Activated CD4-positive, alpha-beta T cell treated with anti-CD3 and anti-CD28 coated beads, Interleukin-2, amount 50 U/mL, for 48 hours (primary cell): ENCODE measurements at regions not wholly inside any gene's neighbourhood (a gene's known extent, or its start where the extent isn't known, plus 50 kb on each side); places are given as distances from the start of the nearest gene placed in this dataset.

Experiments
- DNase-seq, 2 experiments: peaks; one replicate each; pipeline ENCODE4 v3.0.0-alpha.2; 2020

DNA sequence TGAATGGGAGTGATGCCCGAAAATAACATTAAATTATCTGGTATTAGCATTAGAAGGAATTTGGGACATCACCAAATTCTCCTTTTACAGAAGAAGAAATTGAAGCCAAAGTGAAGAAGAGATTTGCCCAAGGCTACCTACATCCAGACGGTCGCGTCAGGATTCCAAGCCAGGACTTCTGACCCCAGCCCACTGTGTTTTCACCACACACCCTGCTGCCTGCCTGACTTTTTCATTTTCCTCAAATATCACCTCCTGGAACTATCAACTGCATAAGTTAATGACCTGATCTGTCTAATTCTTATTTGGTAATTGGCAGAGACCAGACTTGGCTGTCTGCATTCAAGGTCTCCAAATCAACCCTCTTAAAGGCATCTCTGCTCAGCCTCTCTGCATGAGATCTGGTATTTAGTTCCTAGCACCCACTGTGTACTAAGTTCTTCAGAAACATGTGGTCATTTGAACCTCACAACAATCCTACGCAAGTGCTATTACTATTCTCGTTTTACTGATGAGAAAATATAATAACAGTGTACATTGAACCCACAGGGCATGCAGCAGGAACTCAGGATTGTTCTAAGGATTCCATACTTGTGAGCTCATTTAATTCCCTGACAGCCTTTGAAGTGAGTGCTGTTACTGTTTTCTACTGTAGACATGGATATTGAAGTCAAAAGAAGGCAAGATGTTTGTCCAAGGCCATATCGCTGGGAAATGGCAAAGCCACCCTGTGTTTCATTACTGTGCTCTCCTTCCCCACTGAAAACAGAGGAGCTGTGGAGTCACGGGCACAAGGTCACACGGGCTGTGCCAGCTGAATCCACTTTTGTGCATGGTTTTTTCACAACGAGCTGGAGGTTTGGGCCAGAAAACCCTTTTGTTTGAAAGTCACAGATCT, 195.2 kb upstream of the C1QTNF7 start:
- no peak for DNase-seq

DNA sequence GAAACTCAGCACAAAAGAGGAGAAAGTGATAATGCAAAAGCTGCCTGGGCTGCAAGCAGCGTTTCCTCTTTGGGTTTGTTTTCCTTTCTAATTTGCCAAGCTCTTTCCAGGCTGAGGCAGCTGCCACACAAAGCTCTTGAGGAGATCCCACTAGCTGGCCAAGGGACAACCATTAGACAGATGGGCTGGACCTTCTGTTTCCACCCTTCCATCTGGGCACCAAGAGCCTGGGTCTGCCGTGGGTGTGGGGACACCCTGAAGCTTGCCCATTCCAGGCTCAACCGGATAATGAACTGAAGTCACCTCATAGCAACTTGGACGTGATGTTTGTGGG, 194.6 kb upstream of the C1QTNF7 start:
- DNase-seq, result peak in 1 of 2 experiments; percentile 16

DNA sequence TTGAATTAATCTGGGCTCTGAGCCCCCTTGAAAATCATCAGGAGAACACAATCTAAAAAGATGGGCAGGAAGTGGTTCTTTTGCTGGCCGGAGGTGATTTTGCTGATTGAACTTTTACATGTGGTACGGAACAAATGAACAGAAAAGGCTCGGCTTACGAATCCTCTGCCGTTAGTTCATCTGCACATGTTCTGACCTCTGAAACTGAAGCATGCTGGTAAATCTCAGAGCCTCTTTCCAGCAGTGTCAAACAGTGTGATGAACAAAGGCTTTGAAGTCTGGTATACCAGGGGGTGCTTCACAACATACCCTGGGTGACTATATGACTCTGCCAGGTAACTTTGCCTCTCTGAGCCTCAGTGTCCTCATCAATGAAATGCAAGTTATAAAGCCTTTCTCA, 194.2 kb upstream of the C1QTNF7 start:
- DNase-seq, result peak; percentile 7 to 13

DNA sequence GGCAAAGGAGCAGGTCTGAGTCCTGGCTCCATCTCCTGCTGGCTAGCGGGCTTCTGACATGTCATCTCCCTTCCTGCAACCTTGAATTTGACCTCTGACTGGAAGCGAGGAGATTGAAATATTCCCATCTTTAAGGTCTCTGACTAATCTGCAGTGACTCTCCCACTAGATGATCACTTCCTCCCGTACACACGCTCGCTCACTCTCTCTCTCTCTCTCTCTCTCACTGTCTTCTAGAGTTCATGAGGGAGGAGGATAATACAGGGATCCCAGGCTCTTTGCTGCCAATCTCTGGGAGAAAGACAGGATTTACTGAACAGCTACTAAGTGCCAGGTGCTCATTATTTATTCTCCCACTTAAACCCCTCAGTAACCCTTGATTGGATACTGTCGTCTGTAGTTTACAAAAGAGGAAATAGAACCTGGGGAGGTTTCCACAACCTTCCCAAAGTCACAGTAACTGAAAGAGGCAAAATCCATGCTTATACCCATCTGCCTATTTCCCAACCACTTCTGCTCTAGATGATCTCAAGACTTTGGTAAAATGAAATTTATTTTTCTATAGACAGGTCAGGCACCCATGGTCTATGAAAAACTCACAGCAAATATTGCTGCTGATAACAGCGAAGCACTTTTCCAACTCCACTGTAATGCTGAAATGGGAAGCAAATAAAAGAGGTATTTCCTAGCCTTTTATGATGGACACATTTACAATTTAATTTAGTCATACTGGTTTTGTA, 193.5 kb upstream of the C1QTNF7 start:
- DNase-seq, result no peak

DNA sequence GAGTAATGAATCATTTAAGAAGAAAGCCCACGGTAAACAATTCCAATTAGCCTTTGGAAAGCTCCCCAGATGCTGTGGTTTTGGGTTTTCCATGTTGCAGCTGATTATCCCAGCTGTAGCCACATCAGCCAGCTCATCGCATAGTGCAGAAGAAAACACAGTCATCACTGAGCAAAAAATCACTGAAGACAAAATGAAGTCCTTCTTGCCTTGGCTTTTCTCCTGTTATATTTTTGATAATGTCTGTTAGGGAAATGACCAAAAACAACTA, 193.0 kb upstream of the C1QTNF7 start:
- no peak for DNase-seq

DNA sequence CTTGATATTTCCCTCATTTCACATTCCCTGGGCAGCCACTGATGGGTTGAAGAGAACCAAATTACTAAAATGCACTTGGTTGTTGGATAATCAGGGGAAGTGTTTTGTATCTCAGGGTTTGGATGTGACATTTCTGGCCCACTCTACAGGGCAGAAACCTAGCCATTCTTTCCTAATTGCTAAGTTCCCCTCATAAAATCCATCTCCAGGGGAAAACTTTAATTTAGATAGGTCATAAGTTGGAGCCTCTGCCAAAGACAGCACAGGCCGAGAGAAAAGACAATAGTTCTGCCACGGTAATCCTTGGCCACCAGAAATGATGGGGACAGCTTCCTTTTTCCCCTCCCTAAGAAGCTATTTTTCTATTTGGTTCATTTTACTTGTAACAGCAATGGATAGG, 192.7 kb upstream of the C1QTNF7 start:
- DNase-seq, result no peak

DNA sequence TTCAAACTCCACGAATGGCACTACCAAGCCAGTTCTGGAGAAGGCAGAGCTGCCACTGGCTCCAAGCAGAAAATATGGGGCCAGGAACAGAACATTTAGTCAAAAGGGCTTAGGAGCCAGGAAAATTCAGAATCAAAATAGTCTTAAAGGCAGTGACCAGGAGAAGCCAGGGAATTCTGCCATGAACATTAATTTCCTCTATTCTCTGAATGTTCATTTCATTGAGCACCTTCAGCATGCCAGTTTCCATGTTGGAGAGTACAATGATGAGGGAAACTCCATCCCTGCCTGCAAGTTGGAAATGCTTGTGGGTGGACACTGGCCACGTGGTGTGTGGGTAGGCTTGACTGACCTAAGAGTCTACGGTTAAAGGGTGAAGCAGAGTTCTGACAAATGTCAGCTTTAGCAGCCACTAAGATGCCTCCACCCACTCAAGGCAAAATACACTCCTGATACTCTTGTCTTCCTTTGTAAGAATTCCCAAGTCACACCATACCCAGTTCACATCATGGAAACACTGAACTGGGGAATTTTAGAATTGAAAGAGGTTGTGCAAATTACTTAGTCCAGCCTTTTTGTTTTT, 190.1 kb upstream of the C1QTNF7 start:
- DNase-seq, result no peak

DNA sequence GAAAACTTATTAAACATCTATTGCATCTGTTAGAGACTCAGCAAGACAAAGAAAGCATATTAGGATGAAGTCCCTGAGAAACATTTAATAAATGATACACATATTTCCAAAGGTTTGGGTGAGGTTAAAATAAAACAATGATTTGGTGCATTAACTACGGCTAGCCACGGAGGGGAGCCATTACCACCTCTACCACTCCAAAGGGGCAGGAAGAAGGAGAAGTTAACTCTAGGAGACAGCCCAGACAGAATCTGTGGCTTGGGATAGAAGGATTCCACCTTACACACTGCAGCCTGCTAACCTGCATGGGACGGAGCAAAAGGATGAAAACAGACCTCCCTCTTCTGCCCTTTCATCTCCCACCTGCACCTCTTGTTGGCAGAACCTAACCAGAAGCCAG, 189.1 kb upstream of the C1QTNF7 start:
- DNase-seq, result peak; percentile 24 to 45

DNA sequence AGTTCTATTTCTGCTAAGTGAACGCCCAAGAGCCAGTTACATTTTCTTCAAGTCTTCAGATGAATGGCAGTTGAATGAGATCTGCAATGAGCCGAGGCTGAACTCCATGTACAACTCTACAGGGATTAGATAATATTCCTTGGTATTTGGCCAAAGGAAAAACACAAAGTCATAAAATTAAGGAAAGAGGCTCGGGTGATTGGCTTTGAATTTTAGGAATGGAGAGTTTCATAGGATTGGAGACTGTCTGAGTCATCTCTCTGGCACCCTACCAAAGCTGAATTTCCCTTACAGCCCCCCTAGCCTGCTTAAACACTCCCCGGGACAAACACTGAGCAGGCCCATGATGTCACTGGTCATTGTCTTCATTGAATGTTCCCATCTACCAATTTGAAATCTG, 188.0 kb upstream of the C1QTNF7 start:
- no peak for DNase-seq

DNA sequence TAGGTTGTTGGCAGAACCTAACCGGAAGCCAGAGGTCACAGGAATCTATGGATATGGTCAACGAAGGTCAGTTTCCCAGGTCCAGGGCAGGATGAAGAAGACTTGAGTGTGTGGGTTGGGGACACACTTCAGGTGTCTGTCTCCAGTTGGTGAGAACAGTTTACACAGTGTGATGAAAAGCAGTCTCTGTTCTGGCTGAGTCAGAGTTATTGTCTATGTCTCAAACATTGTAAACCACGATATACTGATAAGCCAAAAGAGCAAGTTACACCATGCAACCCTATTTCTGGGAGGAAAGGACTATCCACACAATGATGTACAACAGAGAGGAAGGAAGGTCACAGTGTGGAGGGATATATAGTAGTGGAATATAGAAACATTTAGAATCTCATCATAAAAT, 187.1 kb upstream of the C1QTNF7 start:
- DNase-seq, result no peak

DNA sequence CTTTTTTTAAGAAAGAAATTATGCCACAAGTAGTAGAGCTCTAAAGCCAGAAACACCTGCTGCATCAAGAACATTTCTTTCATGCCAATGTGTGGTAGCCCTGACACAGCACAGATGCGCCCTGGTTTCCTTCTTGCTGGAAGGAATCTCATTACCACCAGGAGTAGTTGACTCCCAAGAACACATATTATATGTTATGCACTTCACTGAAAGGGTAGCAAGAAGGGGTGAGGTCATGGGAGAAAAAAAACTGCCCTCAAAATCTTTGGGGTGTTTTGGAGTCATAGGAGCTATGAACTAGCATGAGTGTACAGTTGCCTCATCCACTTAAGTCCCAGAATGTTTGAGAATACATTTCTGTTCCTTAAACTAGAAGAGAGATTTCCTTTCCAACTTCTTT, 185.8 kb upstream of the C1QTNF7 start:
- no peak for DNase-seq

DNA sequence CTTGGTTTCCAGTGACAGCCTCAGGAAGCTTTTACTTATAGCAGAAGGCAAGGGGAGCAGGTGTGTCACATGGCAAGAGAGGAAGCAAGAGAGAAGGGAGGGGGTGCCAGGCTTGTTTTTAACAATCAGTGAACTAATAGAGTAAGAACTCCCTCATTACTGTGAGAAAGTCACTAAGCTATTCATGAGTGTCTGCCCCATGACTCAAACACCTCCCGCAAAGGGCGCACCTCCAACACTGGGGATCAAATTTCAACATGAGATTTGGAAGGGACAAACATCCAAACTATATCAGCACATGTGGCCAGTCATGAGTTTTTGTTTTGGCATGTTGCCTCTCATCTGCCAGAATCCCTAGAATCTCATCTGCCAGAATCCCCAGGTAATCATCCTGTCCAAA, 183.5 kb upstream of the C1QTNF7 start:
- DNase-seq, result no peak

DNA sequence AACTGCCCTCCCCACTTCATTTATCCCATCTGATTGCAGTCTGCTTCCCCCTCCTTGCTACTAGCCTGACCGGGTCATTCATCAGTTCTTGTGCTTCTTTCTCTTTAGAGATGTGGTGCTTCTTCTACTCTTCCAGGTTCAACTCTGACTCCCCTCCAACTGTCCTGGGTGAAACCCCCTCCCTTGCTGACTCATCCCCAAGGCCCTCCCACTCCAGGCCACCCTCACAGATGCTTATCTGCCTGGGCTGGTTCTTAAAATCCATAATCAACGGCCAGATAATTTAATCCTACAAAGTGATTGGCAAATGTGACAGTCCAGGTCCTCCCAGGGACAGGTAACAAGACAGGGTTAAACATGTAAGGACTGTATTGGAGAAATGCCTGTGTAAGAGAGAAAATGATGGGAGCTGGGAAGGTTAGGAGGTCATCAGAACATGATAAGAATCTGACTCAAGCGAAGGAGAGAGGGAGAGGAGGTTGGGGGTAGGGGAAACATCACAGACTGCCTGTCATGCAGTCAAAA, 182.8 kb upstream of the C1QTNF7 start:
- DNase-seq, result no peak

DNA sequence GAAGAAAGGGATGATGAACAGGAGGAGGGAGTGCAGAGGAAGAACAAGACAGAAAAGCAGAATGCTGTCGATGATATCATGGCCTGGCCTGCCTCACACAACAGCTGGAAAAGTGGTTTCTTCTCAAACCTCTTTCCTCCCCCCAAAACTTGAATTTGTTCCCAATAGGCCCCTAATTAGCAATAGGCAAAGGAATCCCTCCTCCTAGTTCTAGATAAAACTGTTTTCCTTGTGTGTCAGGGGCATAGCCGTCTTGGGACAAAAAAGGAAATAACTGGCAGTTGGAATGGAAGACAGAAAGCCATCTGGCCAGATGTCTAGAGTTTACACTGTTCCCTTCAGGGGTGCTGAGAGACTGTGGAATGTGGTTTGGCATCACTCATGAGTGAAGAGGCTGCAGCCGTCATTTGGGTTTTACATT, 177.8 kb upstream of the C1QTNF7 start:
- no peak for DNase-seq

DNA sequence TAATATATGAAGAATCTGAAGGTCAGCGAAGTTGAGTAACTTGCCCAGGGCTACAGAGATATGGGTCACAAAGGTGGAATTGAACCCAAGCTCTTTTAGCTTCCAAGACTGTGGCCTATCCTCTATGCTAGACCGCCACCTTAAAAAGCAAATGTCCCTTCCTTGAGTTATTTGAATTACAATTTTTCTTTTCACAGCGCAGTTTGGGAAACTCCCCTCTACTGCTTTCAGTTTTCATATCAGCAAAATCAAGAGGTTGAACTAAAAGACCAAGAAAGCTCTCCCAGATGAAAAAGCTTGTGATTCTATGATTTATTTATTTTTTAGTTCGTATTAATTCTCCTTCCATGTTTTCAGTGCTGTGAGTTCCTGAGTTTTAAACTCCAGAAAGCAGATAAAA, 174.5 kb upstream of the C1QTNF7 start:
- DNase-seq, result no peak

DNA sequence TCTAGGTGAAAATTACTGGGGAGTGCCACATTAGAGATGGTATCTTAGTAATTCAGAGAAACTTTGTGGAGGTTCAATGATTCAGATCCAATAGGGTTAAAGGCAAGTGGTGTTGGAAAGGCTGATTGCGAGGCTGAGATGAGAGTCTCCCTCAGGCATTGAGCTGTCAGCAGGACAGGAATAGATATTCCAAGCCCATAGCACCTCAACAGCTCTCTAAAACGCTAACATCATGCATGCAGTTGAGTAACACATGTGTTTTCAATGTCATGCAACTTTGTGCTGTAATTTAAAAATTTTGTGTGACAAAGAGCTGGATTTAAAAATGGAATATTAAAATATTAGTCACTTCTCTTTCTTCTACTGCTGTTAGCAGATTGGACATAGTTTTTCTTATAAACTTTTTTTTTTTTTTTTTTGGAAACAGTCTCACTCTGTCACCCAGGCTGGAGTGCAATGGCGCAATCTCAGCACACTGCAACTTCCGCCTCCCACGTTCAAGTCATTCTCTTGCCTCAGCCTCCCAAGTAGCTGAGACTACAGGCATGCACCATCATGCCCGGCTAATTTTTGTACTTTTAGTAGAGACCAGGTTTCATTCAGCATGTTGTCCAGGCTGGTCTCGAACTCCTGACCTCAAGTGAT, 173.5 kb upstream of the C1QTNF7 start:
- no peak for DNase-seq

DNA sequence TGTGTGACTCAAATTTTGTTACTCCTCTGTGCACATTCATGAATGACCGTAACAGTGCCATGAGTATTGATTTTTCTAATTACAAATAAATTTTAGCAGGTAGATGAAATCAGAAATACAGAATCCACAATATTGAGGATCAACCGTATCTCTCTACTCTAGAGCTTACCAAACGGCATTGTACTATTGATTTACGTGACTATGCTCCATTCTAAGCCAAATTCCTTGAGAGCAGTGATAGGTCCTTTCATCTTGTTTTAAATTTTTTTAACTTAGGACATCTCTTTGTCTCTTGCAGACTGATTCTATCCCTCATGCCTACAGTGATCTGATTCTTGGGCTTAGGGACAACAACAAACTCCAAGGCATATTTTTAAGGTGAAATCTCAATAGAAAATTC, 172.3 kb upstream of the C1QTNF7 start:
- no peak for DNase-seq

DNA sequence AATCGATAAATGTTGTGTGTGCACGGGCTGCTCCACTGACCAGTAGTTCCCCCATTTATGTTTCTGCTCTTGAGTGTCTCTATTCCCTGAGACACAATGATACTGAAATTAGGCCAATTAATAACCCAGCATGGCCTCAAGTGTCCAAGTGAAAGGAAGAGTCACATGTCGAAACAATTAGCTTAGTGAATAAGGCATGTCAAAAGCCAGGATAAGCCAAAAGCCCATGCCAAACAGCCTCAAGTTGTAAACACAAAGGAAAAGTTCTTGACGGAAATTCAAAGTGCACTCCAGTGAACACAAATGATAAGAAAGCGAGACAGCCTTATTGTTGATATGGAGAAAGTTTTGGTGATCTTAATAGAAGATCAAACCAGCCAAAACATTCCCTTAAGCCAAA, 167.1 kb upstream of the C1QTNF7 start:
- DNase-seq, result no peak

DNA sequence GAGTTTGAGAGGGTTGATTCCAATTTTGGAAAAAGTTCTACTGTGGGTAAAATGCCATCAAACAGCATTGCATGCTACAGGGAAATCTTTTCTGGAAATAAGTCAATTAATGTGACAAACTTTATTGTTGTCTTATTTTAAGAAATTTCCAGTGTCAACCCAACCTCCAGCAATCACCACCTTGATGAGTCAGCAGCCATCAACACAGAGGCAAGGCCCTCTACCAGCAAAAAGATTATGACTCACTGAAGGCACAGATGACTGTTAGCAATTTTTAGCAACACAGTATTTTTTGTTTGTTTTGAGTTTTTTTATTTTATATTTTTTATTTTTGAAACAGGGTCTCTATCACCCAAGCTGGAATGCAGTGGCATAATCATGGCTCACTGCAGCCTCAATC, 165.4 kb upstream of the C1QTNF7 start:
- DNase-seq, result no peak

DNA sequence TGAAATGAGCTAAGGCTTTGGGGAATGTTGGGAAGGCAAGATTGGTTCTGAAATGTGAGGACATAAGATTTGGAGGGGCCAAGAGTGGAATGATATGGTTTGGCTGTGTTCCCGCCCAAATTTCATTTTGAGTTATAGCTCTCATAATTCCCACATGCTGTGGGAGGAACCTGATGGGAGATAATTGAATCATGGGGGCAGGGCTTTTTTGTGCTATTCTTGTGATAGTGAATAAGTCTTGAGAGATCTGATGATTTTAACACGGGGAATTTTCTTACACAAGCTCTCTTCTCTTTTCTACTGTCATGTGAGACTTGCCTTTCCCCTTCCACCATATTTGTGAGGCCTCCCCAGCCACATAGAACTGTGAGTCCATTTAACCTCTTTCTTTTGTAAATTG, 157.6 kb upstream of the C1QTNF7 start:
- DNase-seq, result no peak

DNA sequence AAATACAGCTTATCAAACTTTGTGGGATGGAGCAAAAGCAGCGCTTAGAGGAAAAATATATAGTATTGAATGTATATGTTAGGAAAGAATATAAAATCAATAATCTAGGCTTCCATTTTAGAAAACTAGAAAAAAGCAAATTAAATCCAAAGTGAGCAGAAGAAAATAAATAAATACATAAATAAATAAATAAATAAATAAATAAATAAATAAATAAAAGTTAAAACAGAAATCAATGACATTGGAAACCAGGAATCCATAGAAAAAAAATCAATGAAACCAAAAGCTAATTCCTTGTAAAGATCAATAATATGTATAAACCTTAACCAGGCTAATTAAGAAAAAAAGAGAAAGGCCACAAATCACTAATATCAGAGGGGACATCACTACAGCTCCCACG, 141.8 kb upstream of the C1QTNF7 start:
- DNase-seq, result no peak

DNA sequence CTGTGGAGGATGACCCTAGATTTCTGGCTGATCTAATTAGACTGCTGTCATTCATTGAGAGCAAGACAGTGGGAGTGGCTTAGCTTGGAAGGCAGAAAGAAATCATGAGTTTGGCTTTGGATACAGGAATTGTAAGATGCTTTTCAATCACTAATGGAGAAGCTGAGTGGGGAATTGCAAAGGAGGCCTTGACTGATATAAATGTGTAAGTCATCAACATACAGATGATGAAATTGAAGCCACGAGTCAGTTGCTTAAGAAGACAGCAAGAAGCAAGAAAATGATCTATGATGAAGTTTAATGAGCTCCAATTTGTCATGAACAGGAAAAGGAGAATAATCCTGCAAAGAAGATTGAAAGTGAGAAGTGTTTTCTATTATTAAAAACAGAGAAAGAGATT, 136.7 kb upstream of the C1QTNF7 start:
- no peak for DNase-seq

DNA sequence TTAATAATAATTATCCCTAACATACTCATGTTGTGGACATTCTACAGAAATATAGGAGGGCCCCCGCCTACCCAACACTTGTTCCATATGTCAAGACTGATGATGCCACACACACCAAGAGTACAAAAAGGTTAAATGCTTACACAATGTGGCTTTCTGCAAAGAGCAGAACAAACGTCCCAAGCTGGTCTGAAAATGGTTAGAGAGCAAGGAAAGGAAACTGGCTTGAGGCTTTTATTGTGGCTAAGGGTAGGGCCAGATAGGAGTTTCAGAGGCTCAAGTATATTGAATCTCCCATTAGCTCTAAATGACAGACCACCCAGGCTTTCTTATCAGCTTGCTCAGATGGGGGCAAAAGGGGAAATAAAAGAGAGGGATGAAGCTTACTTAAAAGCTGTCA, 134.1 kb upstream of the C1QTNF7 start:
- DNase-seq, result no peak

DNA sequence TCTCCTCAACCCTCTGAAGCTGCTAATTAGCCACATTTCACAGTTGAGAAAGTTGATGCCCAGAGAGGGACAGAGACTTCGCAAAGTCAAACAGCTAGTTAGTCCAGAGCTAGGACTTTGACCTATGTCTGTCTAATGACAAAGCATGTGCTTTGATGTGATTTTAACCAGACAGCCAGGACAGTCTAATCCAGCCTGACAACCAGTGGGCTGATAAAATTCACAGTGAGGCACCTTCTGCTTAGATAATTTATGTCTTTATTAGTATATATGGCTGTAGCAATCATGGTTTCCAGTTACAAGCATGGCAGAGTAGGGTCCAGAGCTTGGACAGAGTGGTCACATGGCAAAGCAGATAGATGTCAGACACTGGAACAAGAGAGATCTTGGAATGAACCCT, 133.6 kb upstream of the C1QTNF7 start:
- DNase-seq, result no peak
